Hematopoietic multipotent progenitor cell treated with erythropoietin and hydrocortisone succinate and interleukin-3 and kit ligand, for 17 days (in vitro differentiated cells): ENCODE measurements at regions not wholly inside any gene's neighbourhood (a gene's known extent, or its start where the extent isn't known, plus 50 kb on each side); places are given as distances from the start of the nearest gene placed in this dataset.
"Not testable (repeated sequence)": the region's sequence is repeated elsewhere in the genome, so short reads cannot be mapped to it uniquely, and the experiment has no call there.

Experiments used
- DNase-seq: peaks from one replicate; pipeline ENCODE4 v3.0.0-alpha.2; 2015; ENCODE audit warnings: low spot score

DNA sequence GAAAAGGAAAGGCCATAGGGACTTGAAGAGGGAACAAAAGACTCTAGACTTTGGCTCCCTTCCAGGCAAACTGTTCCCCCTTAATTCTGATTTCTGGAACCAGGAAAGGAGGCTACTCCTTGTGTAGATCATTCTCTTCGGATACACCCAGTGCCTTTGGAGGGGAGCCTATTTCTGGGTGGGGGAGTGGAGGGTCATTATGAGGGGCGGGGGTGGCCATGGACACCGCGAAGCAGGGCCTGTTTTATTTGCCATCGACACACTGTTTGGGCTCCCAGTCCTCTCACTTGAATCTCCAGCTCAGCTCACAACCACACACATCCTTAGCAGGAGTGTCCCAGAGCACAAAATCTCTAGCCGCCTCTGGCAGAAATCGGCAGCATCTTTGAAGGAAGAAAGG is 132.3 kb downstream of the PXDC1 start:
- no peak for DNase-seq

DNA sequence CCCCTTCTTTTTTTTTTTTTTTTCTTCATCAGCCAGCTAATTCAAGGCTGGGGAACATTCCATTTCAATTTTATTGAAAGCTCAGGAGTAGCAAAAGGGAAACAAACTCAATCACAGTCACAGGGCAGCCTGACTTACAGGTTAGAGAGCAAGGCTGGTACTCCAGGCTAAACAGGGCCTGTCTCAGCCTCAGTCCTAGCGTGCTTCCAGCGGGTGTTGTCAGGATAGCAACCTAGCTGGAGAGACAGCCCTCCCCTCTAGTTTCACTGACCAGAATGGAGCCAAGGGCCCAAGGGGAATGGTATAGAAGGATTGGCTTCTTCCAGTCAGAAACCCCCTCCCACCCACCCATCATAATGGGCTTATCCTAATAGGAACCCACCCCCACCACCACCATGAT is 132.9 kb downstream of the PXDC1 start:
- DNase-seq: no peak

DNA sequence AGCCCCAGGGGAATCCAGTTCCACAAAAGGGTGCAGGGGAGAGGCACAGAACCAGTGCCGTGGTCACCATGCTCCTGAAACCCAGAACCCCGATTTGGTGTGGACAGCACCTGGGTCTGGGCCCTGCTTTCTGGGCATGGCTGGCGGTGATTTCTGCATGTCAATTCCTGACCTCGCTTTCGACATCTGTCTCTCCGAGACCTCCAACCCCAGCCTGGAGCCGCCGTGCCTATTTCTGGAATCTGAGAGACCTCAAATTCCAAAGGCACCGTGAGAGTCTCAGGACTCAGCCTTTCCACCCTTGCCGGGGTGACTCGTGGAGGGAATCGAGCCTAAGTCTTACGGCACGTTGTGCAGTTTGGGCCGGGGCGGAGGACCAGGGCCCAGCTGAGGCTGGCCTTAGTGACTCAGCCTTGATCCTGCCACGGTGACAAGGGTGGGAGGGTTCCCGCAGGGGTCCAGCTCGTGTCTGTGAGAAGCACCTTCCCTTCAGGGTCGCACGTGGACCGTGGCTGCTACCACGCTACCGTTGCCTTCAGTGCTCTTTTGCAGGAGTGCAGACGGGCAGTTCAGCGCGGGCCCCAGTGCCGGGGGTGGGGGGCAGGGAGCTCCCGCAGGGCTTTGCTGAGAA is 133.7 kb downstream of the PXDC1 start:
- DNase-seq: no peak

DNA sequence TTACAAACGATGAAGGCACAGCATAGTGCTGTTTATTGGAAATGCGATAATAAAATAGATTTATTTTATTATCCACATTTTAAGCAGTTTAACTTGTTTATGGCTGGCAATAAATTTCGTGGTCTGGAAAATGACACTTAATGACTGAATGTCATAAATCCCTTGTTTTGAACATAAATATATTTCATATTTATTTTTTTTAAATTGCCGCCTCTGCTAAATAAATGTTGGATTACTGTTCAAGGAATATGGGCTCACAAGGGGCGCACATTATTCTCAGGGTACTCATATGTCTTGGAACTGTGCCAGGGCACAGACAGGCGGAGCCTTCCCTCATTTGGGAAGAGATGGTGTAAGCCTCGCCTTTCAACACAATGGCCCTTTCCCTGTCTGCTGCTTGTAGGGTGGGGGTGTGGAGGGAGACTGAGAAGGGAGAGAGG is 134.3 kb downstream of the PXDC1 start:
- no peak for DNase-seq

DNA sequence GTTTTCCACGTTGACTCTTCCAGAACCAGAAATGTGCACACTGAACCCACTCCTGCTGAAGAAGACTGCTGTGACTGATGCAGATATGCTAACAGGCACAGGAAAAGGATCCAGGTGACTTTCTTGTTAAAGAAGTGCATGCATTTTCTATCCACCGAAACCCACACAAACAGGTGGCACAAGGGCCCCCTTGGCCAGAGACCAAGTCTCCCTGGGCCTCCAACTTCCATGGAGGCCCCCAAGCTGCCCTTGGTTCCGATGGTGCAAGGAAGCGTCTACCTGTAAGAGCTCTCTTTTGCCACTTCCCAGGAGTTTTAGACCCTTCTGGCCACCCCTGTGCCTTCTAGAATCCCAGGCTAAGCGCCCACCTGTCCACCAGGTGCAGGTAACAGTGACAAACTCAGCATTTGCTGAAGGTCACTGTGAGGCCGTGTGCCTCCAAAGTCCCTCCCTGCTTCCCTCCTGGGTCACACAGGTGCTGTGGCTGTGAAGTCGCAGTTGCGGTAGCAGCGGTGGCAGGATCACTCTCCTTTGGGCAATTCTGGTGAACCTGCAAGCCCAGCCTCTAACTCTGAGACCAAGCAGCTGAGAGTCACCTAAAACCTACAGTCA is 134.8 kb downstream of the PXDC1 start:
- DNase-seq: no peak

DNA sequence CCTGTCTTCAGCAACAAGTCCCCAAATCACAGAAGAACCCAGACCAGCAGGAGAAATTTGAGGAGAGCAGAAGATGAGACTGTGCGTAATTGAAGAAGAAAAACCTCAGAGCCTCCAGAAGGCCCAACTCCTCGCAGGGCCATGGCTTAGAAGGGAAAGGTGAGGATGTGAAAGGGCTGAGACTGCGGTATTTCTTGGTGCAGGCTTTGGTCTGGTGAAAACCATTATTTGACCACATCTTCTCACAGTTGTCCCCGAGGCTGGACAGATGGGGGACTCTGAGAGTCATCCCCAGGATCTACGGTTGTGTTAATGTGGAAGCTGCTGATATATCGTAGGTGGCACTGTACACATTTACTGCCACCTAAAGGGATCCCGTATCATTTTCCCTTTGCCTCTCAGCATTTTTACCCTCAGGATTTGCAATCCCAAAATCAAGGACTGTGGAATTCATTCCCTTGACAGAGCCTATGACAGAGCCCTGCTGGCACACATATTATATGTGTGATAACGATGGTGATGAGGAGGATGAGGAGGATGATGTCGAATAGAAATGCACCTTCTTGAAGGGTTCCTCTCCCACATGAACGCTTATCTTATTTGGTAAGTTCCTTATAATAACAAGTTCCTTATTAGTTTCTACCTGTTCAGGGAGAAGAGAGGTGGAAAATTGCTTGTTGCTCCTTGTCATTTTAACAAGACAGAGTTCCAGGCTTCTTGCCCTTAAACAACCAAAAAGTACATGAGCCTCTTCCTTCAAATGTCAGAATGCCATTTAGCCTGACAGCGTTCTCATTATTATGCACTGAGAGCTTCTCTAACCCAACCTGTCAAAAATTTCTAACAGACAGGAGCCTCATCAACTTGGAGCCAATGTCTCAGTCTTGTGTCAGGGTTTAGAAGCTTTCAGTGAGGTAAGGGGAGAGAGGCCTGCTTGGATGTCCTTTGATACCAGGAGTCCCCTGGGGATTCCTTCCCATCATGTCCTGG is 135.8 kb downstream of the PXDC1 start:
- no peak for DNase-seq

DNA sequence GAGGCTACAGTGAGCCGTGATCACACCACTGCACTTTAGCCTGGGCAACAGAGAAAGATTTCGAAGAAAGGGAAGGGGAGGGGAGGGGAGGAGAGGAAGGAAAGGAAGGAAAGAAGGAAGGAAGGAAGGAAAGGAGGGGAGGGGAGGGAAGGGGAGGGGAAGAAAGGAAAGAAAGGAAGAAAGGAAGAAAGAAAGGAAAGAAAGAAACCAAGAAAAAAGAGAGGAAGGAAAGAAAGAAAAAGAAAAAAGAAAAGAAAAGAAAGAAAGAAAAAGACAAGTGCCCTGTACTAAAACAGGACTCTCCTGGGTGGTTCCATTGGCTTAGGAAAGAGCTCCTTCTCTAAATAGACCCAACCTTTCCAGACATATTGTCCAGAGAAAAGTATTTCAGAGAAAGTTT is 136.6 kb downstream of the PXDC1 start:
- no peak for DNase-seq

DNA sequence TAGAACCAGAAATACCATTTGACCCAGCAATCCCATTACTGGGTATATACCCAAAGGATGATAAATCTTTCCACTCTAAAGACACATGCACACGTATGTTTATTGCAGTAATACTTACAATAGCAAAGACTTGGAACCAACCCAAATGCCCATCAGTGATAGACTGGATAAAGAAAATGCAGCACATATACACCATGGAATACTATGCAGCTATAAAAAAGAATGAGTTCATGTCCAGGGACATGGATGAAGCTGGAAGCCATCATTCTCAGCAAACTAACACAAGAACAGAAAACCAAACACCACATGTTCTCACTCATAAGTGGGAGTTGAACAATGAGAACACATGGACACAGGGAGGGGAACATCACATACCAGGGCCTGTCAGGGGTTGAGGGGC is 137.9 kb downstream of the PXDC1 start:
- DNase-seq: not testable (repeated sequence)

DNA sequence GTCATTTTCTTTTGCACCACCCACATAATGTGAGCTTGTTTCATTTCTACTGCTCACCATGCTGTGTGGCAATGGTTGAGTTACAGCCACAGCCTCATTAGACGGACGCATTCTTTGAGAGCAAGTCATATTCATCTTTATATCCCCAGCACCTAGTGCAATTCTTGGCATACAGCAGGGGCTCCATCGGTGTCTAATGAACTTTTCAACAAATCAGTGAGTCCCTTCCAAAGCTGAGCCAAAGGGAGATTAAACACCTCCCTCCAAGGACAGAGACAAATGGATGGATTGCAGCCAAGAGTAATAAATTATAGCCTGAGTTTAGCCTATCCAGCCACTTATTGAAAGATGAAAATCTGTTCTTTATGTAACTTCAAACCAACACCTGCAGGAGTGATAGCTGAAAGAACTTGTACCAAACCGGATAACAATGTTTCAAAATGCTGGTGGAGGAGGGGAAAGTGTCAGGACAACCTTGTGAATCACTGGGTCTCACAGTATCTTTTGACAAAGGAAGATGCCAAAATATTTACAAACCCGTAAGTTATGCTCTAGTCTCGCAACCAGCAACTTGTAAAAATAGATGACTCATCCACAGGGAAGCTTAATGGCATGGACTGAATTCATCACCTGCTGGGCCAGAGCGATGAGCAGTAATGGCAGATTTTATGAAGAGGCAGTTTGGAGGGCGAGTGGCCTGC is 139.0 kb downstream of the PXDC1 start:
- no peak for DNase-seq

DNA sequence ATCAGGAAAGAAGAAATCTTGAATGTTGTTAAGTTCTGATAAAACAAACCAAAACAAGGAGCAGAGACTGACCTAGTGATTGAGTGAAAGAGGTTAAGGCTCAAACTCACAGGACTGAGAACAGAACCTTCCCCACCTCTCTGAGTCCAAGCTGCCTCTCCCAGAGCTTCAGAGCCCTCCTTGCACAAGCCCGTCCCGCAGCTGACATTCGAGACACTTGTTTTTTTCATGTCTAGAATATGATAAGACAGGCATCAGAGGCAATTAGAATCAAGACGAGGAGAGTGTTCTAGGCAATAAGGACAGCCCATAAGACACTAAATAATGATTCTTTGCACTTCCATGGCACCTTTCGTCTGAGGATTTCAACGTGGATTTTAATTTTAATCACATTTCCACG is 140.6 kb downstream of the PXDC1 start:
- DNase-seq: no peak

DNA sequence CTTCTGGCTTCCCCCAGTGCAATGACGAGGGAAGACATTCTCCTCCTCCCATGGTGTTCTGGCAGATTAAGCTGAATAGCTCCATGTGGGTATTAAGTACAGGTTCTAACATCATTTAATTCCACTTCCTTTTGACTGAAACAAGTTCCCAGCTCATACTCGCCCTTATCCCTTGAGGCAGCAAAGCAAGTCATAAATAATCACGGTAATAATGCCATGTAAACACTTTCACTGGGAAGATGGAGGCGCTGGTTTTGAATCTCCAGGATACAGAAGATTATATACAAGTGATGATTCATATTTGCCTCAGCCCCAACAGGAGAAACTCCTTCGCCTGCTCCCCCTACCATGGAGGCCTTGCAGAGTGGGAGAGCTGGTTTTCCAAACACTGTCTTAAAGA is 141.3 kb downstream of the PXDC1 start:
- DNase-seq: no peak

DNA sequence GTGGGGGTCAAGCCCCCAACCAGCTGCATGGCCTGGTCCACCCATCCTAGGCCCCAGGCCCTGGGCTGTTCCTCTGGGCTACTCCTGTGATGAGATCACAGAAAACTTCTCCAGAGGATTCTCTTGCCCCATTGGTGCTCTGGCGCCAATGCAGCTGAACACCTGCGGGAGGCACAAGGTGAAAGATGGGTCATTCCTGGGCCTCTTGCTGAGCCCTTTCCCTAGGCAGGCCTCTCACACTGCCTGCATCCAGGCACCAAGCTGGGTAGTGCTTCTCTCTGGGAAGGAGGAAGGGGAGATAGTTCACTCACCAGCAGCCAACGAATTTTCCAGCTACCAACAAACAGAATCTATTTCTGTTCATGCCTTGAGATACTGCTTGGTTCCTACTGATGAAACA is 142.1 kb downstream of the PXDC1 start:
- DNase-seq: no peak

DNA sequence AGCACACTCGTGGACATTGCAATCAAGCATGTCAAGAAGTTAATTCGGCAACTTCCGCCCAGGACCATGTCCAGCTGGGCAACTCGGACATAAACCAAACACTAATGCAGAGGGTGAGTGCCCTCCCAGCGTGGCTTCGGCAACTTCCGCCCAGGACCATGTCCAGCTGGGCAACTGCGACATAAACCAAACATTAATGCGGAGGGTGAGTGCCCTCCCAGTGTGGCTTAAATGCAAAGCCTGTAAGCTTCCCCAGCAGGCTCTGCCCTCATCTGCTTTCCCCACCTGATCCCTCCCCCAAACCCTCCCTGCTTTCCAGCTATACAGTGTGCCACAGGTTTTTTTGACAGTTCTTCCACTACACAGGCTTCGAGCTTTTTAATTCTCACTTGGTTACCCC is 143.4 kb downstream of the PXDC1 start:
- DNase-seq: no peak

DNA sequence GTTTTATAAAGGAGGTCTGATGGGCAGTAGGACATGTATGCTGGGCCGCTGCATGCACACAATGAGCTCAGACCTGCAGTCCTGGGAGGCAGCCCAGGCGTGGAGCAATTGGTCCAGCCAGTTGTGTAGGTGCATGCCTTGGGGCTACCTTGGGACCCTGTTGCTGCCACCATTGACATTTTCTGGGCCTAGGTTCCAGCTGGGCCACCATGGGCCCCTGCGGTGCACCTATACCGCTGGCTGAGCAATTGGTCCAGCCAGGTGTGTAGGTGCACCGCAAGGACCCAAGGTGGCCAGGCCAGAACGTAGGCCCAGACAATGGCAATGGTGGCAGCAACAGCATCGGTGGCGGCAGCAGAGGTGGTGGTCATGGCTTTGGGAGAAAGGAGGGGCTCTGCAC is 143.9 kb downstream of the PXDC1 start:
- no peak for DNase-seq

DNA sequence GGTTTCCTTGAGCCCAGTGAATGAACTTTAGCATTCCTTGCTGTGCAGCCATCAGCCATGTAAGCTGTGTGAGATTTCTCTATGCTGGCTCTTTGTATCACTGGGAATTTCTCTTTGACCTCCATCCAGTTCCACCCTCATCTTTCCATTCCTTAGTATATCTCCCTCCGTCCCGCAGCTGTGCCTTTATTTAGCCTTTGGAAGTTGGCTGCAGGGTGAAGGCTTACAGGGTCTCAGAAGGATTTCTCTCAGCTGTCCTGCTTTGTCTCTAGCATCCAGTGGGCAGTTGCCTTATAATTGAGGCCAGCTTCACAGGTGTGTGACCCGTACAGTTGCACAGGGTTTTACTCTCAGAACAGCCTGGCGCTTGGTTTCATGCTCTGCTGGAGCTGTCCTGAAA is 144.3 kb downstream of the PXDC1 start:
- DNase-seq: no peak

DNA sequence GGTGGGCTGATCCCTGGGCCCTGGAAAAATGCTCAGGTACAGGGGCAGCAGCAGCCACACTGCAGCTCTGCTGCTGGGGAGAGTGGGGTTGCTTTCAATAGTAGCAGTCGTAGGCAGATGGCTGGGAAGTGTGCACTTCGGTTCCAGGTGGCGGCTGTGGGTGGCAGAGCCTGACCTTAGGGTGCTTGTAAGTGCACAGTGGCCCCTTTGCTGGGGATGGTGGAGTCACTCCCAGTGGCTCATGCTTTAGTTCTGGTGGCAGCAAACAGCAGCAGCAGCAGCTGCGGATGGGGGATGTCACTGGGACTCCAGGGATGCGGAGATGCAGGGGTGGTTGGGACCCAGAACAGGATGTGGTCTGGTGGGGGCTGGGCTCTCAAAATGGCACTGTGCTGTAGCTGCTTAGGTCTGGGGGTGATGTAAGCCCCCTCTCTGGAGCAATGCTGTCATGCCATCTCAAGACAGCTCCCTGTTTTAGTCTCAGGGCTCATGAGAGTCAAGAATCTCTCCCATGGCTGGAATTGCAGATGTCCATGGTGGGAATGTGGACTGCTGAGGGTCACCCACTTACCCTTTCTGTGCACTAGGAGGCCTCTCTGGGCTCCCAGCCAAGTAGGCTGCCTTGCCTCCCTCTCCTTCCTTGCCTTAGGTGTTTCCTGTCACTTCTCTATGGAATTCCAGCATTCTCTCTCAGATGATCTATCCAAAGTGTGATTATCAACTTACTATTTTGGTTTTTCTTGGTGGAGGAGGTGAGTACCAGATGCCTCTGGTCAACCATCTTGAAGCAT is 146.7 kb upstream of the SLC22A23 start:
- DNase-seq: no peak

DNA sequence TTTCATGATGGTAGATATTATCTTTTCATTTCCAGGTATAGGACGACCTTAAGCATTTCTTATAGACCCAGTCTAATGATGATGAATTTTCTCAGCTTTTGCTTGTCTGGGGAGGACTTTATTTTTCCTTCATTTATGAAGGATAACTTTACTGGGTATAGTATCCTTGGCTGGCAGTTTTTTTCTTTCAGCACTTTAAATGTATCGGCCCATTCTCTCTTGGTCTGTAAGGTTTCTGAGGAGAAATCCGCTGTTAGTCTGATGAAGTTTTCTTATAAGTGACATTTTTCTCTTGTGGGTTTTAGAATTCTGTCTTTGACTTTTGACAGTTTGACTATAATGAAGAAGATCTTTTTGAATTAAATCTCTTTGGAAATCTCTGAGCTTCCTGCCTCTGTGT is 144.7 kb upstream of the SLC22A23 start:
- DNase-seq: no peak

DNA sequence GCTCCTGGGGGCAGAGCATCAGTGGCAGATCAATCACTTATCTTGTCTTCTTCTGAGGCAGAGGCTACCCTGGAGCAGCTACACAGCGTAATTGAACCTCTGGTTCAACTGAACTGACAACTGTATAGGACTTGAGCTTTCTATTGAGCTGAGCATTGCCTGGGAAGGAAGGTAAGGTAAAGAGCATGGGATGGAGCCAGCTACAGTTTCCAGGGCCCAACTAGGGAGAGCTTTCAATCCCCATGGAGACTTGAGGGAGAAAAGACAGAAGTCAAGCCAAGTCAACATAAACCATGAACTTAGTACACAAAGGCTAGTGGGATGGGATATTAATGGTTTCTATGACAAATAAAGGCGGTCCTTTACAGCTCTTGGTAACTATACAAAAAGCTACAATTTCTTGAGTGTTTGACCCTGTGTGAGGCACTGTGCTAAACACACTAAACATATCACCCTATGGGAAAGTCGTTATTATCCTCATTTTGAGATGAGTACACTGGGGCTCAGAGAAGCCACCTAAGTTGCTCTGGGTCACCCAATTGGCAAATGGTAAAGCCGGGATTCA is 140.7 kb upstream of the SLC22A23 start:
- no peak for DNase-seq

DNA sequence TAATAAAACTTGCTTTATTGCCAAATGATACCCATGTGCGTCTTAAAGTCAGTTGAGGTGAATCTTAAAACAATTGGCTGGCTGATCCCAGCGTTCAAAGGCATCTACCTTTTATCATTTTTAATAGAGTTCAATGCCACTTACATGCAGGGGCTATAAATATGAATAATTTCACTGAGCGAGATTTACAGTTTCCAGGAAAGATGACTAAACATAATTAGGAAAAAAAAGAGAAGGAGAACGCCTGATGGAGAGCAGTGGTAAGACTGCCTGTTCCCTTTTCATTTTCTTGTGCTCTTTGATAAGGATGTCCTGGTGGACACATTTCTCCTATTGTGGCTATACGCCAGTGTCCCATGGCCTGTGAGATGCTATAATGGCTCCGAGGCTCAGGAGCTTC is 139.9 kb upstream of the SLC22A23 start:
- no peak for DNase-seq

DNA sequence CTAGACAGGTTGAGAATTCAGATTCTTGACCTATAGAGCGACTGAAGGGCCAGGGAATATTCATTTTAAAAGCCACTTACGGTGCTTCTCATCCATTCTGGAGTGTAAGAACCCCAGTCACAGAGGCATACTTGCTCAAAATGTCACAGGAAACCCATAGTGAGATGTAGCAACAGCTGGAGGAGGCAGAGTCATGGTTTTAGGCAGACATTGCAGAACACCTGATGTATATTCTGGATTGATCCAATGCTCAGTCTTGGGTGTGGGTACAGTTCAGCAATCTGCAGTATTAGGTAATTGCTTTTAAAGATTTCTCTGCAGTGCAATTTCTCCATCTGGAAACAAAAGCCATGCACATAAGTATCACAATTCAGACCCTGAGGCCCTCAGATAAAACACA is 137.4 kb upstream of the SLC22A23 start:
- no peak for DNase-seq

DNA sequence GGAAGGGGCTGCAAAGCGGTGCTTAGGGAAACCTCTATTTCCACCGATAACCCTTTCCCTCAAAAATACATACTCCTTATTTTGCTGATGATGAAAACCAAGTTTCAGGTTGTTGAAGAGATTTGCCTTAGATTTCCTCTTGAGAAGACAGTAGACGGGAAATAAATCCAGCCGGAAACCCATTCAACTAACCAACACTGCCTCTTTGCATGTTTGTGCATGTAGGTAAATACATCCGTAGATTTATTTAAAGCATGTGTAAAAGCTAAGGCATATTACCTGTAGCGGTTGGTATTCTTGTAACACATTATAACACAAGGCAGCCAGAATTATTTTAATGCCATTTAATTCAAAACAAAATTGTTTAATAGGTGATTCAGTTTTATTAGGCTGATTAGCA is 136.3 kb upstream of the SLC22A23 start:
- DNase-seq: no peak
